ENCODE measurements at regions not wholly inside any gene's neighbourhood (a gene's known extent, or its start where the extent isn't known, plus 50 kb on each side); places are given as distances from the start of the nearest gene placed in this dataset.

- no peak for DNase-seq
Observed at GRCh38 chr2:11103984-11104793, 51.1 kb upstream of the SLC66A3 start.

DNA sequence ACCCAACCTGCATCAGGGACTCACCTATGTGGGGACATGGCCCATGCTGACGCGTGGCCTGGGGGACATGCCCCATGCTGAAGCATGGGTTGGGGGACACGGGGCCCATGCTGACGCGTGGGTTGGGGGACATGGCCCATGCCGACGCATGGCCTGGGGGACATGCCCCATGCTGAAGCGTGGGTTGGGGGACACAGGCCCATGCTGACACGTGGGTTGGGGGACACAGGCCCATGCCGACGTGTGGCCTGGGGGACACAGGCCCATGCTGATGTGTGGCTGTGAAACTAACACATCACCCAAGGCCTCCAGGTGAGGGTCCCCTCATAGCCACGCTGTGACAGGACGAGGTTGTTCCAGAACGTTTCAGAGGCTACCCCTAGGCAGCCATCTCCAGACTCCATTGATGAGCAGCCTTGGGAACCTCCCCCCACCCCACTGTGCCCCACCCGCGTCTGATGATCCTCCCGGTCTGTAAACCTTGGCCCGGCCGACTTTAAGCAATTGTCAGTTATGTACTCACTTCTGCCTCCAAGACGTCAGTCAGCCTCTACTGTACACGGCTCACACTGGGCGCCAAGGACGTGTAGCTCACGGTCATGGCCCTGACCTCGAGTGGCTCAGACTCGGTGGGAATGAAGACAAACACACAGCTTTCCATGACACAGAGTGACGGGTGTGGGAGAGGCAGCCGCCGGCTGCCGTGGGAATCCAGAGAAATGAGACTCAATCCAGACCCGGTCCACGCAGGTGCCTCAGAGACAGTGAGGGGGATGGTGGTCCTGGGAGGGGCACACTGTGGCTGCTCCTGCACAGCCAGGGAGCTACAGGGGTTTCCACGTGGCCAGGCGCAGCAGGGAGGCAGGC is 50.2 kb upstream of the SLC66A3 start:
- no peak for DNase-seq

Data from DMS153 (cell line).